ENCODE measurements at regions not wholly inside any gene's neighbourhood (a gene's known extent, or its start where the extent isn't known, plus 50 kb on each side); places are given as distances from the start of the nearest gene placed in this dataset.

DNA sequence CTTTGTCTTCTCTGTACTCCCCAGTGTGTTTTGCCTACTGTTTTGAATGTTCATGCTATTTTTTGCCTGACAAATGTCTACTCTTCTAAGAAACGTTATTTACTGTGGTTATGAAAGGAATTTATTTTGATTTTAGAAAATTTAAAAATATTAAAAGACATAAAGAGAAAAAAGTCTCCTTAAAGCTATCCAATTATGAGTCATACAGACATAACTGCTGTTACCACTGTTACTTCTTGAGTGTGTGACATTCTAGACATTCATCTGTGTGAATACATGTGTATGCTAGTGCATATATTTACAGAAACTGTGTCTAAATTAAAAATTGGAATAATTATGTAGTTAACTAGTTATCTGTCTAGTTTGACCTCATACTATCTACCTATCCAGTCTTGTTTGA lies 187.6 kb upstream of the SGCG start:
- H3K27ac Mint-ChIP-seq = no peak overlapping the region
- peaks cover 0 to 6% (median 0%) of the 10 kb centered on the region in 3 donors for H3K9me3 ChIP-seq (ENCODE audit: control extremely low read depth in 1 of 3, control insufficient read depth in 2 of 3, insufficient read depth in 1 of 3, low read length in 2 of 3)
- DNase-seq (no peak), ATAC-seq (ENCODE audit: low read depth) (no peak)
- TF ChIP-seq EZH2 (IDR thresholded peaks at IDR 0.05; ENCODE audit: borderline replicate concordance, insufficient read depth, low read depth, low read length, poor library complexity, severe bottlenecking) = no peak
- TF ChIP-seq, protein P1, sequence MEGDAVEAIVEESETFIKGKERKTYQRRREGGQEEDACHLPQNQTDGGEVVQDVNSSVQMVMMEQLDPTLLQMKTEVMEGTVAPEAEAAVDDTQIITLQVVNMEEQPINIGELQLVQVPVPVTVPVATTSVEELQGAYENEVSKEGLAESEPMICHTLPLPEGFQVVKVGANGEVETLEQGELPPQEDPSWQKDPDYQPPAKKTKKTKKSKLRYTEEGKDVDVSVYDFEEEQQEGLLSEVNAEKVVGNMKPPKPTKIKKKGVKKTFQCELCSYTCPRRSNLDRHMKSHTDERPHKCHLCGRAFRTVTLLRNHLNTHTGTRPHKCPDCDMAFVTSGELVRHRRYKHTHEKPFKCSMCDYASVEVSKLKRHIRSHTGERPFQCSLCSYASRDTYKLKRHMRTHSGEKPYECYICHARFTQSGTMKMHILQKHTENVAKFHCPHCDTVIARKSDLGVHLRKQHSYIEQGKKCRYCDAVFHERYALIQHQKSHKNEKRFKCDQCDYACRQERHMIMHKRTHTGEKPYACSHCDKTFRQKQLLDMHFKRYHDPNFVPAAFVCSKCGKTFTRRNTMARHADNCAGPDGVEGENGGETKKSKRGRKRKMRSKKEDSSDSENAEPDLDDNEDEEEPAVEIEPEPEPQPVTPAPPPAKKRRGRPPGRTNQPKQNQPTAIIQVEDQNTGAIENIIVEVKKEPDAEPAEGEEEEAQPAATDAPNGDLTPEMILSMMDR (IDR thresholded peaks at IDR 0.05) = no peak
- no CpG with 5 or more reads among the region's 1 CpG for WGBS (ENCODE audit: insufficient coverage)
- ChIA-PET CTCF (no interaction called here), POLR2A (no interaction called here)
- no peaks in the 10 kb centered on the region for H3K27me3 Mint-ChIP-seq
- no peak overlapping the region for H3K27ac ChIP-seq (ENCODE audit: low read length in 2 of 2)
- H3K36me3 ChIP-seq (replicated peaks in 1 of 2; ENCODE audit: control extremely low read depth in 1 of 2, control insufficient read depth in 1 of 2, extremely low read depth in 1 of 2, insufficient read depth in 2 of 2, low read length in 1 of 2) = no peaks in the 10 kb centered on the region
- H3K27me3 ChIP-seq (replicated peaks in 1 of 4; ENCODE audit: control extremely low read depth in 1 of 4, control insufficient read depth in 3 of 4, insufficient read depth in 4 of 4, low read length in 3 of 4) = no peaks in the 10 kb centered on the region
- H3K79me2 ChIP-seq (ENCODE audit: control insufficient read depth, insufficient read depth, low read length) = no peaks in the 10 kb centered on the region
- H3K4me1 Mint-ChIP-seq = no peaks in the 10 kb centered on the region
- no peak overlapping the region for H3K4me3 Mint-ChIP-seq
- H3K4me3 ChIP-seq (ENCODE audit: control extremely low read depth in 1 of 5, extremely low read depth in 1 of 5, insufficient read depth in 1 of 5, low read depth in 2 of 5, low read length in 4 of 5) = no peak overlapping the region
- H4K20me1 ChIP-seq (ENCODE audit: control insufficient read depth, insufficient read depth, low read length, poor library complexity, severe bottlenecking) = no peaks in the 10 kb centered on the region
- no peak overlapping the region for H3K9ac ChIP-seq (ENCODE audit: low read length)
- no peaks in the 10 kb centered on the region for H3K4me1 ChIP-seq (ENCODE audit: control insufficient read depth in 2 of 2, insufficient read depth in 2 of 2, low read length in 2 of 2)
- H3K9me3 Mint-ChIP-seq (ENCODE audit: insufficient read depth) = peaks cover 3% of the 10 kb centered on the region
- intact Hi-C loops (cut with micrococcal nuclease) = no loop called here
- H3K4me2 ChIP-seq (replicated peaks; ENCODE audit: low read depth, low read length, poor library complexity, severe bottlenecking) = no peak overlapping the region
- H2AFZ ChIP-seq (ENCODE audit: insufficient read depth, low read depth, low read length, poor library complexity, severe bottlenecking) = no peak overlapping the region

DNA sequence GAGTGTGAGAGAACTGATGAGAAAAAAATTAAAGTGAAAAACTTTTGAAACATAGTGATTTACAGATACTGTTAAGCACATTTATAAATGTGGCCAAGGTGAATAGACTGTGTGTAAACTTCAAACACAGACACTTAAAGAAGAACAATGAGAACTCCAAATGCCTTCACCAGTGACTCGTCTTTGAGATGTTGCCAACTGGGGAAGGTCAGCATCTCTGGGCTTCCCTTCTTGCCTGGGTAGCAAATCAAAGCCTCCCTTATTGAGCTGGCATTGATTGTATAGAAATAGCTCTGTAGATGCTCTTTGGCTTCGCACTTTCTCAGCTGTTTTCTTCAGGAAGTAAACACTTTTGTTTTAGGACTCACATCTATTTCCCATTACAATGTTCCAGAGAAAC lies 177.3 kb upstream of the SGCG start:
- no peaks in the 10 kb centered on the region for H3K79me2 ChIP-seq (ENCODE audit: control insufficient read depth, insufficient read depth, low read length)
- Mint-ChIP-seq H3K9me3 (ENCODE audit: insufficient read depth) (peaks cover 2% of the 10 kb centered on the region), H3K27ac (no peak overlapping the region), H3K4me3 (no peak overlapping the region), H3K4me1 (no peaks in the 10 kb centered on the region), H3K27me3 (no peaks in the 10 kb centered on the region)
- ATAC-seq (ENCODE audit: low read depth) (no peak), DNase-seq (no peak)
- CTCF ChIA-PET = no interaction called here
- POLR2A ChIA-PET = no interaction called here
- no peaks in the 10 kb centered on the region for H3K4me1 ChIP-seq (ENCODE audit: control insufficient read depth in 2 of 2, insufficient read depth in 2 of 2, low read length in 2 of 2)
- H3K4me2 ChIP-seq (replicated peaks; ENCODE audit: low read depth, low read length, poor library complexity, severe bottlenecking) = no peak overlapping the region
- H3K27me3 ChIP-seq (replicated peaks in 1 of 4; ENCODE audit: control extremely low read depth in 1 of 4, control insufficient read depth in 3 of 4, insufficient read depth in 4 of 4, low read length in 3 of 4) = no peaks in the 10 kb centered on the region
- intact Hi-C loops (cut with micrococcal nuclease) = no loop called here
- no peak overlapping the region for H3K4me3 ChIP-seq (ENCODE audit: control extremely low read depth in 1 of 5, extremely low read depth in 1 of 5, insufficient read depth in 1 of 5, low read depth in 2 of 5, low read length in 4 of 5)
- H3K9ac ChIP-seq (ENCODE audit: low read length) = no peak overlapping the region
- no peaks in the 10 kb centered on the region for H4K20me1 ChIP-seq (ENCODE audit: control insufficient read depth, insufficient read depth, low read length, poor library complexity, severe bottlenecking)
- TF ChIP-seq, protein P1 (IDR thresholded peaks at IDR 0.05) = no peak
- TF ChIP-seq EZH2 (IDR thresholded peaks at IDR 0.05; ENCODE audit: borderline replicate concordance, insufficient read depth, low read depth, low read length, poor library complexity, severe bottlenecking) = no peak
- H3K9me3 ChIP-seq (ENCODE audit: control extremely low read depth in 1 of 3, control insufficient read depth in 2 of 3, insufficient read depth in 1 of 3, low read length in 2 of 3) = peaks cover 0 to 3% (median 0%) of the 10 kb centered on the region in 3 donors
- H3K36me3 ChIP-seq (replicated peaks in 1 of 2; ENCODE audit: control extremely low read depth in 1 of 2, control insufficient read depth in 1 of 2, extremely low read depth in 1 of 2, insufficient read depth in 2 of 2, low read length in 1 of 2) = no peaks in the 10 kb centered on the region
- no CpG with 5 or more reads among the region's 2 CpGs for WGBS (ENCODE audit: insufficient coverage)
- H2AFZ ChIP-seq (ENCODE audit: insufficient read depth, low read depth, low read length, poor library complexity, severe bottlenecking) = no peak overlapping the region
- H3K27ac ChIP-seq (ENCODE audit: low read length in 2 of 2) = no peak overlapping the region

All from B cell (primary cell).